Stimulated activated CD4-positive, alpha-beta T cell treated with anti-CD3 and anti-CD28 coated beads, Interleukin-12 subunit alpha, Interleukin-12 subunit beta, amount 100 ng/mL, for 4 hours (primary cell): ENCODE measurements at regions not wholly inside any gene's neighbourhood (a gene's known extent, or its start where the extent isn't known, plus 50 kb on each side); places are given as distances from the start of the nearest gene placed in this dataset.
"Not testable (repeated sequence)": the region's sequence is repeated elsewhere in the genome, so short reads cannot be mapped to it uniquely, and the experiment has no call there.

ENCODE experiments used
- DNase-seq: peaks from one replicate; pipeline ENCODE4 v3.0.0-alpha.2; 2020

- no peak for DNase-seq
These were observed 113.7 kb downstream of the IRX5 start for GRCh38 chr16:55044201-55044975.

GRCh38 chr16:55045329-55045728 lies 114.7 kb downstream of the IRX5 start:
- no peak for DNase-seq

GRCh38 chr16:55045756-55046460 lies 115.2 kb downstream of the IRX5 start:
- no peak for DNase-seq

- DNase-seq = no peak
These were observed 115.8 kb downstream of the IRX5 start for GRCh38 chr16:55046513-55046912.

DNA sequence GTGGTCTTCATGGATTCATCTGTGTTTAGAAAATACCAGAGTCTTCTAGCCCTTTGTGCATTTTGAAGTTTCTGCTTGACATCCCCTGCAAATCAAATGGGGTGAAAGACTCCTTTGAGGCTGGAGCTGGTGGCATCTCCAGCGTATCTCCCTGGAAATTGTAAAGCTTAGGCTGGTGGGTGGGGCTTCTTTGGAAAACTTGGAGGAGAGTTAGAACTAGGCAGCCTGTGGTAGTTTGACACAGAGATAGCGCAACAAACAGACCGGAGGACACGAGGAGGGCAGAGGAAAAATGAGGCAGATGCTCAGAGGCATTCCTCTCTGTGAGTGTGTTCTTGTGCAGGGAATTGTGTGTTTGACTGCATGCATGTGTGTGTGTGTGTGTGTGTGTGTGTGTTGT lies 116.3 kb downstream of the IRX5 start:
- no peak for DNase-seq

GRCh38 chr16:55047331-55047730 lies 116.7 kb downstream of the IRX5 start:
- no peak for DNase-seq

DNA sequence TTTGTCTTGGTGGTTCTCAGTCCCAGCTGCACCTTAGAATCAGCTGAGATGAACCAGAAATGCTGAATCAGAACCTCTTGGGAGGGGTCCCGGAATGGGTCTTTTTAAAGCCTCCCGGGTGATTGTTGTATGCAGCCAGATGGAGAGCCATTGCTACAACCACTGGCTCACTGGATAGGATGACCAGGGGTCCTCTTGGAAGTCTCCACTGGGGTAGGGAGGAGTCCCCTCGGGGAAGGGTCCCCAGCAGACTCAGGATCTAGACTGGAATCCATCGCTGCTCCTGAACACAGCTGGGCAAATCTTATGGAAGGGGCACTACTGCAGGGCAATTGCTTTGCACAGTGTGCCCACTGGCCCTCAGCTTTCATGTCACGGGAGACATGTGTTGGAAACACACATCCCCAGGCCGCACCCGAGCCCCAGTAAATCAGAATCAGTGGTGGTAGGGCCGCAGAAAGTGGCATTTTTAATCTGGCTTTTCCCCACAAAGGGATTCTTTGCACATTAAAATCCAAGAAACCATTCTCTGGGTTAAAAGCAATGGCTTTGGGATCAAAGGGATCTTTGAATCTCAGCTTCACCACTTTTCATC lies 117.3 kb downstream of the IRX5 start:
- no peak for DNase-seq

DNA sequence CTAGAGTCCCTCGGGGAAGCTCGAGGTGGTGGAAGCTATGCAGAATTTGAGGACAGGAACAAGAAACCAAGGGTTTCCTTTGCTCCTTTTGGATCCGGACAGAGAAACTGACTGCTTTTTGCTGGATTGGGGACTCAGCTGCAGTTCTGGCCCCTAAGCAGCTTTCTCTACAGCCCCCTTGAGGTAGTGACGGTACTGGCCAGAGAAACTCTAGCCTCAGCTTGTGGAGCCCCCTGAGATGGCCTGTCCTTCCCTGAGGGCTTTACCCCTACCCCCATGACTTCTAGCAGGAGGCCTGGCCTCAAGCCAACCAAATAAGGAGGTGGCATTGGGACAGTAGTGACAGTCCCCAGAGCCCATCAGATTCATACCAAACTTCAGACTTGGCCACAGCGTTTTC lies 118.1 kb downstream of the IRX5 start:
- DNase-seq = no peak

DNA sequence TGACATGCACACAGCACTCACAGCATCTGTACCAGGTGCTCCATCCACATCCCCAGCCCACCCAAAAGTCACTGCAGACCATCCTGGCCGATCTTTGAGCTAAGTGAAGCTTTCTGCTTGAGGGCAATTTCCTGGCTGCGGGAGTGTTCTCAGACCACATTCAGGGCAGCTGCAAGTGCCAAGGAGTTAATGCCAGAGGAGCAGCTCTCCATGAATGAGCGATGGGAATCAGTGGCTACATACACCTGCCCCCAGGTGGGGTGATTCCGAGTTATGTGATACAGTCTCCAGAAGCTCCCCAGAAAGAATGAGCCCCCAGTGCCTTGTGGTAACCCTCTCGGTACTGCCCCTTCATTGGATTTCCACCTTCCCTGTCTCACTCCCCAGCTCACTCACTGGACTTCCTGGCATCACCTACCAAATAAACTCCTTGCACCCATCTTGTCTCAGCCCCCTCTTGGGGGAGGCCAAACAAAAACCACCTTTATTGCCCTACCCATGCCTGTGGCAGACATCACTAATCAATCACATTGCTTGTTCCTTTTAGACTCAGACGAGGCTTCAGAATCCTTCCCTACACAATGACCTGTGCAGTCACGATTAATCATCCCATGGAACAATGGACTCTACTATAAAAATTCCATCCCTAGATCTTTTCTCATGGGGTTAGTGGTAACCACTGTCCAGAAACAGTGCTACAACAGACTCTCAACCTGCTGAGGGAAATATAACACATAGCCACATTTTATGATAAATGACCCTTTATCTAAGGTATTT lies 121.1 kb downstream of the IRX5 start:
- no peak for DNase-seq

- DNase-seq = no peak
These were observed 121.7 kb downstream of the IRX5 start for GRCh38 chr16:55052348-55052734.

- no peak for DNase-seq
These were observed 122.2 kb downstream of the IRX5 start for GRCh38 chr16:55052741-55053415.

GRCh38 chr16:55055262-55055661 lies 124.6 kb downstream of the IRX5 start:
- DNase-seq = no peak

DNA sequence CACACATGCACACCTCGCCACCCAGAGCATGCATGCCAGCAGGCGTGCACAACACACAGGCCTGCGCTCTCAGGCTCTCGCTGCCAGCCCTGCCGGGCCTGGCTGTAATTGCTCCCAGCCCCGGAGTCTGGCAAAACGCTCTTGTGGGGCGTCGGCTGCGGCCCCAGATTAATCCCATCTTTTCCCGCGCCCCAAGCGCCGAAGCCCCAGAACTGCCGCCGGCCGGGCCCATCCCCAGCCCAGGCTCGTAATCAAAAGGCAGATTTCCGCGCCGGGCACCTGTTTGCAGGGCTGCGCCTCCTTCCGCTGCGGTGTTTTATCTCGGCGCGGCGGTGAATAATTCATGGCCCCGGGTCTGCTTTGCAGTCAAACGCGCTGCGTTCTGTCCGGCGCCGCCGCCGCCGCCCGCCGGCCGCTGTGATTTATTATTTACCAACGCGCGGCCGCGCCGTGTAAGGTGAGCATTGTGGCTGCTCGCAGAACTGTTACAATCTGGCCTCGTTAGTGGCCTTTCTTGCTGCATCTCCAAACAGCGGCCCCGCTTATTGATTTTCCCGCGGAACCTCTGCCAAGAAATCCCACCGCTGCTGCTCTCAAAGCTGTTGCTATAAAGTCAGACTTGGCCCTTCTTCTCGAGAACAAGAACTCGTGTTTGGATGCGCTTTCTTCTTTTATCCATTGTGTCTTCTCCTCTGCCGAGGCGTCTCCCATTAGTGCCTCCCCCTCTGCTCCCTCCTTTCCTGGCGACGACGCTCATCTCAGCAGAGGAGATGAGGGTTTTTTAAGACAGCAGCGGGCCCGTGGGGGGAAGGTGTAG lies 126.1 kb downstream of the IRX5 start:
- no peak for DNase-seq

GRCh38 chr16:55057866-55058265 lies 127.2 kb downstream of the IRX5 start:
- no peak for DNase-seq

DNA sequence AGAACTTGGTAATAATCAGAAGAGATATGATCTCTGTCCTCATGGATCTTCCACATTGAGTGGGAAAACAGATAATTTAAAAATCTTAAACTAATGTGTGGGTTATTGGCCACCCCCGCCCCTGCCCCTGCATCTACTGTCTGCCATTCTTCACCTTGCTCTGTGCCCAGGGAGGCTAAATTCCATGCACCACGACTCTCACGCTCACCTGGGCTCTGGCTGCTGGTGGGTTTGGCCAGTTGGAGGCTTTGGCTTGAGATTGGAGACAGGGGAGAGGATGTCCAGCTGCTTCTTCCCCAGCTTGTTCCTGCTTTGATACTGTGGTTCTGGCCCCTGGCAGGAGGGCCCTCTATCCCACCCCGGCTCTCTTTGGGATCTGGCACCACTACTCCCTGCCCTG lies 127.9 kb downstream of the IRX5 start:
- DNase-seq = no peak

DNA sequence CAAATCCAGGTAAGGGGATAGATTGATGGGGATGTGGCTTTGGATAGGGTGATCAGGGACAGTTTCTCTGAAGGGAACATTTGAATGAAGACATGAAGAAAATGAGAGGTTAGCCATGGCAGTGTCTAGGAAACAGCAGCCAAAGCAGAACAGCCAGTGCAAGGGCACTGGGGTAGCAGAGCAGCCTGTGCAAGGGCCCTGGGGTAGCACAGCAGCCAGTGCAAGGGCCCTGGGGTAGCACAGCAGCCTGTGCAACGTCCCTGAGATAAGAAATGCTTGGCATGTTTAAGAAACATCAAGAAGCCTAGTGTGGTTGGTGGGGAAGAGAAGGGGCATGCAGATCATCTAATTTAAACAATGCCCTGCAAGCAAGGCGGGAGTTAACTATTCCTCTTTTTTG lies 128.5 kb downstream of the IRX5 start:
- no peak for DNase-seq

DNA sequence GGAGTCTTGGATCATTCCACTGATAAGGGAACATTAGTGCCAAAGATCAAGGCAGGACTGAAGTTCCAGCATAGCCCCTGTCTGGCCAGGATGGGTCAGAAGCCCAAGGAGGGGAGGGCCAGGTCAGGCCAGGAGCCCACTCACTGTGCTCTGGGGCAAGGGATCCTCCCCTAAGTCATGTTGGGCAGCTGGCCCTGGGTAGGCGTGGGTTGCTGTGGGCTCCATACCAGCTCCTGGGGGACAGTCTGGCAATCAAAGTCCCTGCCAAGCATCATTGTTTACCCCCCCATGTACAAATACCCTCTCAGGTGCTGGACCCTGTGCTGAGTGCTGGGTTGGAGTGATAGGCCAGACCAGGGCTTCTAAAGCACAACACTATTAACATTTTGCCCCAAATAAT lies 130.5 kb downstream of the IRX5 start:
- DNase-seq = no peak

GRCh38 chr16:55062442-55062841 lies 131.8 kb downstream of the IRX5 start:
- no peak for DNase-seq

DNA sequence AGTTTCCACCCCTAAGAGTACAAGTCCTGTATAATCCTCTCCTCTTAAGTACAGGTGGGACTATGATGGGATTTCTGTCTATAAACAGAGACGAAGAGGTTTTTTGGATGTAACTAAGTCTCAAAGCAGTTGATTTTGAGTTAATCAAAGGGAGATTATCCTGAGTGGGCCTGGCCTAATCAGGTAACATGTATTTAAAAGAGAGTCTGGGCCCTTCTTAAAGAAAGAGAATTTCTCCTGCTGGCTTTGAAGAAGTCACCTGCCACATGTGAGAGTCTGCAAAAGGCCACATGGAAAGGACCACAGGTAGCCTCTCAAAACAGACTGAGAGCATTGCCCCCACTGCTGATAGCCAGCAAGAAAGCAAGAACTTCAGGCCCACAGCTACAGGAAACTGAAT lies 142.3 kb downstream of the IRX5 start:
- DNase-seq = no peak

DNA sequence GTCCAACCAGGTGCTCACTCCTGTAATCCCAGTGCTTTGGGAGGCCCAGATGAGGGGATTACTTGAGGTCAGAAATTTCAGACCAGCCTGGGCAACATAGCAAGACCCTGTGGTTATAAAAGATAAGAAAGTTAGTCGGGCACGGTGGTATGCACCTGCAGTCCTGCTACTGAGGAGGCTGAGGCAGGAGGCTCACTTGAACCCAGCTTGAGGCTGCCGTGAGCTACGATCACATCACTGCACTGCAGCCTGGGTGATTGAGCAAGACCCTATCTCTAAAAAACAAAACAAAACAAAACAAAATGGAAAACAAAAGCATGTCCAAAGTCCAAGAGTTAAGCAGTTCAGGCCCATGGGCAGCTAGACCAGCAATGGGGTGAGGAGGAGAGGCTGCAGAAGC lies 143.2 kb downstream of the IRX5 start:
- no peak for DNase-seq

DNA sequence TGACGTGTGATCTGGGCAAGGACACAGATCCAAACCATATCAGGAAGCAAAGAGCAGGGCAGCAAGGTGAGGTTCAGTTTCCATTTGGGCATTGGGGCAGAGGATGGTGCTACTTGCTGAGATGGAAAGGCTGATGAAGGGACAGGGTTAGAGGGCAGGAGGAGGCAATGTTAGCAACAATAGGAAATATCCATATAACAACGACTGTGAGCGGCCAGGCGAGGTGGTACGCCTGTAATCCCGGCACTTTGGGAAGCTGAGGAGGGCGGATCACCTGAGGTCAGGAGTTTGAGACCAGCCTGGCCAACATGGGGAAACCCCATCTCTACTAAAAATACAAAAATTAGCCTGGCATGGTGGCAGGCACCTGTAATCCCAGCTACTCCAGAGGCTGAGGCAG lies 144.5 kb downstream of the IRX5 start:
- DNase-seq = not testable (repeated sequence)

DNA sequence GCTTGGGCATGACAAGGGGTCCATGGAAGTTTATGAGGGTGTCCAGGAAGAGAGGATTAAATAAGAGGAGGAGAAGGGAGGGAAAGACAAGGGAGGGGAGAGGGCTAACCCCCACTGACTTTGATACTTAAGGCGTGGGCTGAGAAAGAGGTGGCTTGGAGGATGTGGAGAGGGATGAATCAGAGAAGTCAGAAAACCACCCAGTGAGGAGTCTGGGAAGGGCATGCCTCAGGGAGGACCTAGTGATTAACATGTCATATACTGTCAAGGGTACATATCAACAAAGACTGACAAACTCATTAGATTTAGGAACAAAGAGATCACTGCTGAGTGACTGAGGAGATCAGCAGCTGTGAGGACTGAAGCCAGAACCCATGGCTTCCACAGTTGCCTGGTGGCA lies 145.4 kb downstream of the IRX5 start:
- no peak for DNase-seq
